ENCODE measurements at regions not wholly inside any gene's neighbourhood (a gene's known extent, or its start where the extent isn't known, plus 50 kb on each side); places are given as distances from the start of the nearest gene placed in this dataset.

GRCh38 chr7:67448271-67448670, 451.6 kb downstream of the TYW1 start:
- TF ChIP-seq CTCF (IDR thresholded peaks at IDR 0.05) = no peak
- no peak for TF ChIP-seq POLR2A (IDR thresholded peaks at IDR 0.05)
